ENCODE measurements at regions not wholly inside any gene's neighbourhood (a gene's known extent, or its start where the extent isn't known, plus 50 kb on each side); places are given as distances from the start of the nearest gene placed in this dataset.

DNA sequence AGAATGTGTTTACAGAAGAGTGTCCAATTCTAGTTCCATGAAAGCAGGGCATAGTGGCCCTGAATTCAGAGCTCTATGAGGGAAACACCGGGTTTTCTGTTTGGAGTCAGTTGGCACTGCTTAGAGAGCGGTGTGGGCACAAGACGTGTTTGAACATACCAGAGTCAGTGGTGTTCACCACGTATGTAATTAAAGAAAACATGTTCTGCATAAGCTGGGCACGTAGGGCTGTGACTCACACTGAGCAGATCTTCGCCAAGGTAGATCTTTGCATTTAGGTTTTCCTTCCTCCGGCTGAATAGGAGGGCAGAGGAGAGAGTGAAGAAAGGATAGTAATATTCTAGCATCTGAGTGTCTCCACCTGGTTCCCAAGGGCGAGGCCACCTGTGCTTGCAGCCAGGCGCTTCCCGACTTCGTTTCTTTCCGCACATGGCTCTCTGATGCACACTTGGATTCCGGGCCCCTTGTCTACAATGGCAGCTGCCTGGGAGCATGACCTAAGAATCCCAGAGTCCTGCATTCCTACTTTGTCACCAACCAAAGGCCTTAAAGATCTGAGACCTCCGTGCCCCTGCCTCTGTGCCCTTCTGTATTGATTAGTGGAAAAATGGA, 136.2 kb downstream of the ERMARD start:
- DNase-seq (ENCODE audit: low spot score): no peak

DNA sequence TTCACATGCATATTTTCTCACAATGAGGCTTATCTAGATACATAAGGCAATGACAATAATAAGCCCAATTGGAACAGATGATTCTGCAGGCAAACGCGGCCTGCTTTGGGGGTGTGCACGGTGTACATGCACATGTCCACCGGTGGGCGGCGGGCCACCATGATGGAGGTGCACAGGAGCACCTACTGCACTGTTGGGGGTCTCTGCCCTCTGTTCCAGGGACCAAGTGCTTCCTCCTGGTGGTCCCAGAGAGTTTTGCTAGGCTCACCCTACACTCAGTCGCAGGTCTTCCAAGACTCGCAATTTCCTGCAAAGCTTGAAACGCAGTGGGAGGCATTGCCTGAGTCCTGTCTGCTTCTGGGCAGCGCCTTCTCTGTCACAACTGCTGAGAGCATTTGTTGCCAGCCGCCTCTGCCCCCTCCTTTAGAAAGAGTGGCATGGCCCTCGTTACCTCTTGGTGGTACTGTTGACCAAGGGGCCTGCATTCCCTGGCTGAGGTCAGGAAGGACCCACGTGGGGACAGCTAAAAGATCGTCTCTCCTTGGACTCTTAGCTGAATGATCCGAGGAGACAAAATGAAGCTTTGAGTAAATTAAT, 135.3 kb downstream of the ERMARD start:
- no peak for DNase-seq (ENCODE audit: low spot score)

DNA sequence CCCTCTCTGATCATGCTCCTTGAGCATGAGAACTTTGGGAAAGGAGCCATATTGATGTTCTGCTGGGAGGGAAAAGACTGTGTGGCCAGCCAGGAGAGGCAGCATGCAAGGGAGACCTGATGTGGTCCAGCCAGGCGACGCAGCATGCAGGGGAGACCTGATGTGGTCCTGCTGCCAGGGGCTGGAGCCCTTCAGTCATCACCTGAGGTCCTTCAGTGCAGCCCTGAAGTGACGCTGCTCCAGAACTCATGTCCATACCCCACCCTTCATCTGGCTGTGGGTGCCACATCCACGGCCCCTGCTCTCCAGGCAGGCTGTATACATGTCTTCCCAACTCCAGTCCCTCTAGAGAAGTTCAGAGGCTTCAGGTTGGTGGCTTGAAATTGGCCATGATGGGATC, 134.4 kb downstream of the ERMARD start:
- DNase-seq (ENCODE audit: low spot score): no peak

DNA sequence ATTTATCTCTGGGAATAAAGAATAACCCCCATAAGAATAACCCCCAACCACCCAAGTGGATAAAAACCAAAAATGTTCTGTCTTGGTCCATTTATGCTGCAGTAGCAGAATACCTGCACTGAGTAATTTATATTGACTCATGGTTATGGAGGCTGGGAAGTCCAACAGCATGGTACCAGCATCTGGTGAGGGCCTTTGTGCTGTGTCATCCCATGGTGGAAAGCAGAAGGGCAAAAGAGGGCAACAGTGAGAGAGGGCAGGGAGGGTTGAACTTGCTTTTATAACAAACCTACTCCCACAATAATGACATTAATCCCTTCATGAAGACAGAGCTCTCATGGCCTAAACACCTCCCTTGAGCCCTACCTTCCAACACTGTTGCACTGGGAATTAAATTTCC, 133.7 kb downstream of the ERMARD start:
- DNase-seq (ENCODE audit: low spot score): no peak

DNA sequence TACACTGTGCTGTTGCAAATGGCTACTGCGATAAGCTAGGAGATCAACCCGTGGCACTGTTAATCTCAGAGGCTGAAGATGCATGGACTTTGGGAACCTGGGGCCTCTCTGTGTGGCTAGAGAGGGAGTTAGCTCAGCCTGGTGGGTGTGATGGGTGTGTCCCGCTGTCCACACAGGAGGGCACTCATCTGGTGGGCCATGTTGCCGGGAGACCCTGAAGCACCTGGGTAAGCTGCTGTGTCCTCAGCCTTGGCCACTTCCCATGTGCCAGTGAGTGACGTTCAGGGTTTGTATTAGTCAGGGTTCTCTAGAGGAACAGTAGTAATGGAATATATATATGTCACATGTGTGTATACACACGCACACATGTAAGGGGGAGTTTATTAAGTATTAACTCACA, 132.7 kb downstream of the ERMARD start:
- DNase-seq (ENCODE audit: low spot score): no peak

DNA sequence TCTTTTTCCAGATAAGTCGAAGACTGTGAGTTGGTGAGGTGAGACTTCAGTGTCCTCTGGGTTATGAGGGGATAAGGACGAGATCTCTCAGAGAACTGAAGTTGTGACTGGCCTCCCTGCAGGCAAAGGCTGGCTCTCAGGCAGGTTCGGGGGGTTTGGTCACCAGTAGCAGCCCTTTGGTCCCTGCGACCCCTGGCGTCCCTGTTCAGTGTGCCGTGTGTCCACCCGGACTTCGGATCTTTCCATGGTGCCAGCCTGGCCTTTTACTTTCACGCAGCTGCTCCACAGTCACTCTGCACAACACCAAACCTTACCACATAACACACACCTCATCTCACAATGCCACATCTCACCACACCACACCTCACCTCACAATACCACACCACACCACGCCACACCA, 131.9 kb downstream of the ERMARD start:
- no peak for DNase-seq (ENCODE audit: low spot score)

DNA sequence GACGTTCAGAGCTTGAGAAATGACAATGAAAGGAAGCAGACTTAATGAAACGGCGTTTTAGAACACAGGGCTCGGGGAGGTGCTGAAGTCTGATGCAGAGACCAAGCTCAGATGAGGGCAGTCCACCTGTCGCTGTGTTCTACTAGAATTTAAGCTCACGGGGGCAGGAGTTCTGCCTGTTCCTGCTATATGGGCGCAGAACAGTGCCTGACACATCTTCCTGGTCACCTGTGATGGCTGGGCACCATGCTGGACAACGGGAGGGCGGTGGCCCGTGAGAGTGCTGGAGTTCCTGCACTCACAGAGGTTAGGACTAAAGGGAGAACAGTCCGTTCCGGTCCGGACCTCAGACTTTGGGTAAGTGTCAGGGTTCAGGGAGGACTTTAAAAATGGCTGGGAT, 130.6 kb downstream of the ERMARD start:
- no peak for DNase-seq (ENCODE audit: low spot score)

DNA sequence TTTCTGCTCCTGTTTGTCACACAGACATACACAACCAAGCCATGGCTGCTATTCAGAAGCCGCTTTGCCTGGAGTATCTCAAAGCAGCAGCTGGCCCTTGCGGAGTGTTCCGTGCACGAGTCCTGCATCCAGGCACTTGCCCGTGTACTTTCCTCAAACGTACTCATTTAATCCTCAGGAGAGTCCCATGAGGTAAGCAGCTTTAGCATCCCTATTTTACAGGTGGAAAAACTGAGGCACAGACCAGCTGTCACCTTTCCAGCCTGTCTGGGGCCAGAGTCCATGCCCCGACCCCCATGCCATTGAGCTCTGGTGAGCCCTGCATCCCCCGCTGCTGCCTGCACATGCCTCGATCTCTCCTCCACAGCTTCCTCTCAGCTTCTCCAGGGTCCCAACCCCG, 130.0 kb downstream of the ERMARD start:
- no peak for DNase-seq (ENCODE audit: low spot score)

DNA sequence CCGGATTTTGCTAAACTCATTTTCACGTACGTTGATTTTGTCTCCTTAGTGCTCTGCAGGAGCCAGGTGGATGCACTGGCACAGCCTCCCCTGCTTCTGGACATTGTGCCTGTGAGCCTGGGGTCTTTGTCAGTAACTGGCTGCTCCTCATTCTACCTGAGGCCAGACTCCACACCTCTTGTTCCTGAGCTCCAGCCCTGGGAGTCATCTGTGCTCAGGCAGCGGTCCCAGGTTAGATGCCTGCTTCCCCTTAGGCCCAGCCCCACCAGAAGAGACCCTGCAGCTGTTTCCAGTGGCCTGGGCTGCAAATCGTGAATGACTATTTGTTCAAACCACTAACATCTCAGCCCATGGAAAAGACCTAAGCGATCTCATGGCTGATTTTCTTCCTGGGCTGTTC, 129.1 kb downstream of the ERMARD start:
- DNase-seq (ENCODE audit: low spot score): no peak

DNA sequence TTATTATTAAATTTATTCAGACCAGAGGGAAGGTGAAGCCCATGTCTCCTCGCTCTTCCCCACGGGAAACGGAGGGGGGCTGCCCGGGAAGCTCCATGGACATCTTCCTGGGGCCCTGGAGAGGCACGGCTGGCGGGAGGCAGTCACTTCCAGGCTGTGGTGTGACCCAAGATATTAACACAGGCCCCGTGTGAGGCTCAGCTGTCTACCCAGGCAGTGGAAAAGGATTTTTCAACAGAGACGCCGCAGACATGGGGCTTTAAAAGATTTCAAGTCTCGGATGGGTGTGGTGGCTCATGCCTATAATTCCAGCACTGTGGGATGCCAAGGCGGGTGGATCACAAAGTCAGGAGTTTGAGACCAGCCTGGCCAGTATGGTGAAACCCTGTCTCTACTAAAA, 117.9 kb downstream of the ERMARD start:
- DNase-seq (ENCODE audit: low spot score): no peak

DNA sequence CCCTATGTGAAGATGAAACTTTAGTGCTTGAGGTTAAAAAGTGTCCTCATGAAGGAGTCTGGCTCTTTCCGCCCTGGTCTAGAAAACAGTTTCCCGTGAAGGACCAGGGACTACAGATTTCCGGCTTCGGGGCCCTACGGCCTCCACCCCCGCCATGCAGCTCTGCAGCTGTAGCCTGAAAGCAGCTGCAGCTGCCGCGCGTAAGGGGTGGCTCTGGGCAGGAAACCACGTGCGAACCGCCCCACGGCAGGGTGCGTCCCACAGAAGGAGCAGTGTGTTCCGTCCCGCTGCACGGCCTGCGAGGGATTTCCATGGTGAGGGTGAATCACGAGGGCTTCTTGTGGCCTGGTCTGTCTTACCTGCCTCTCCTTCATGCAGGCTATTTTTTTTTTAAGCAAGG, 117.0 kb downstream of the ERMARD start:
- no peak for DNase-seq (ENCODE audit: low spot score)

DNA sequence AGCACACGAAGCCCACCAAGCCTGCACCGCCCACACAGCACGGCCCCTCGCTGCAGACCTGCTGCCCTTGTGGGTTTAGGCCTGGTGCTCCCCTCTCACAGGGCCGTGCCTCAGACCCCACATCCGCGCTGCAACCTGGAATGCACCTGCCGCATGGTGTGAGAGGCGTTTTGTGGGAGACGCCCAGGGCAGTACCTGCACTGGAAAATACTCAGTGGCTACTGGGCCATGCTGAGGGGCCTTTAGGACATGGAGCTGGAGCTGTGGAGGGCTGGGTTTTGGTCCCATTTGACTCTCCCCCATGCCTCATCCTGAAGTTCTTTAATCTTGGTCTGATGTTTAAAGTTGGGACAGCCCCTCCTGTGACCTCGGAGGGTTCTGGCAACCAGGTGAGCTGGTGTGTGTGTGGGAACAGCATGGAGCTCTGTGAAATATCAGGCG, 116.3 kb downstream of the ERMARD start:
- no peak for DNase-seq (ENCODE audit: low spot score)

DNA sequence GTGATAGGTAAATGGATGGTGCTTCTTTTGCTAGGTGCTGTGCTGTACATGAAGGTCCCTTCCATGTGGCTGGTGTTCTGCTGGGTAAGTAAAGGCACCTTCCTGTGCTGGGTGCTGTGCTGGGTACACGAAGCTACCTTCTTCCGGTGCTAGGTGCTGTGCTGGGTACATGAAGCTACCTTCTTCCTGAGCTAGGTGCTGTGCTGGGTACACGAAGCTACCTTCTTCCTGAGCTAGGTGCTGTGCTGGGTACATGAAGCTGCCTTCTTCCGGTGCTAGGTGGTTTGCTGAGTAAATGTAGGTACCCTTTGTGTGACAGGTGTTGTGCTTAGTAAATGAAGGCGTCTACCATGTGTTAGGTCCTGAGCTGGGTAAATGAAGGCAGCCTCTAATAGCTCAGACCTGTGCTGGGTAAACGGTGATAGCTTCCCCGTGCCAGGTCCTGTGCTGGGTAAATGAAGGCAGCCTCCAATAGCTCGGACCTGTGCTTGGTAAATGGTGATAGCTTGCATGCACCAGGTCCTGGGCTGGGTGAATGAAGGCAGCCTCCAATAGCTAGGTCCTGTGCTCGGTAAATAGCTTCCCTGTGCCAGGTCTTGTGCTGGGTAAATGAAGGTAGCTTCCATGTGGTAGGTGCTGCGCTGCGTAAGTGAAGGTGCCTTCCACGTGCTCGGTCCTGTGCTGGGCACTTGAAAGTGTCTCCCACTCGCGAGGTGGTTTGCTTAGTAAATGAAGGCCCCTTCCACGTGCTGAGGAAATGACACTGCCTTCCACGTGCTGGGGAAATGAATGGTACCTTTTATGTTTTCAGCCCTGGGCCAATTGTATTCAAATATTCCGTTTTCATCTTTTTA, 115.5 kb downstream of the ERMARD start:
- no peak for DNase-seq (ENCODE audit: low spot score)

DNA sequence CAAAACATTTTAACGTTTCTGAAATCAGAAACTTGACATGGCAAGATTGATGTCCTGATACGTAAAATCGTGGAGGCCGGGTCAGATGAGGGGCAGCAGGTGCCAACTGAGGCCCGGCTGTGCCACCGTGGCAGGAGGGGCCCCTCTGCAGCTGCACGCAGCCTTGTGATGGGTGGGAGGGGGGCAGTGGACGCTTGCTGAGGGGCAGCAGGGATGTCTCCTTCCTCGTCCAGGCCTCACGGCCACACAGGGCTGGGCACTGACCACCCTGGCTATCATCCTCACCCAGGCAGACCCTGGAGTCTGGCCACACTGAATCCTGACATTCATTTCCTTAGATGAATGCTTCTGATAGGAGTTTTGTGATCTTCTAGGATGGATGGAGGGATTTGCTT, 114.7 kb downstream of the ERMARD start:
- DNase-seq (ENCODE audit: low spot score): no peak

DNA sequence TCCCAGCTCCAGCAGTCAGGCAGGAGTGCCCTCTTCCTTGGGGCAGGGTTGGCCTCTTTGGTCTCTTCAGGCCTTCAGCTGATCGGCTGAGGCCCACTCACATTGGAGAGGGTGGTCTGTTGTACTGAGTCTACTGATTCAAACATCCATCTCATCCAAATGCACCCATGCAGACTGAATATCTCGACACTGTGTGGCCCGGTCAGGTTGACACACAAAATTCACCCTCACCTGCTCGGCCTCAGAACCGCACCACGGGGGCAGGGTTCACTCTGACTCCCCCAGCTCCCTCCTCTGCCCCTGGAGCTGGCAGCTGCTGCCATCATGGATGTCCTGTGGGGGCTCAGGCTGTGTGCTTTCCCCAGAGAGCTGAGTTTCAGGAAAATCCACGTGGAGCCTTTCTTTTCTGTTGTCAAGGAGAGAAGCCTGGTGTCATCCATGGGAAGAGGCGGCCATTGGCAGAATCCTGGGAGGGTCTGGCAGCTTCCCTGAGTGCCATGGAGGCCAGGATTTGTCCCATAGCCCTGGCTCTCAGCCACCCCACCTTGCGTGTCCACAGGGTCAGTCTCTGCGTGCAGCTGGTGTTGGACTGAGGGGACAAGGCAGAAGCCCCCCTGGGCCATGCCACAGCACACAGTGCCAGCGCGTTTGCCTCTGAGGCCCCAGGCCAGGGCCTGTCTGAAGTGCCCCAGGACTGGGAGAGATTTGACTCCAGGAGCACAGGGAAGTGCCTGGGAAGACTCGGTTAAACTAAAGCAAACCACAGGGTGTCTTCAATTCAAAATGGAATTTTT, 114.1 kb downstream of the ERMARD start:
- no peak for DNase-seq (ENCODE audit: low spot score)

DNA sequence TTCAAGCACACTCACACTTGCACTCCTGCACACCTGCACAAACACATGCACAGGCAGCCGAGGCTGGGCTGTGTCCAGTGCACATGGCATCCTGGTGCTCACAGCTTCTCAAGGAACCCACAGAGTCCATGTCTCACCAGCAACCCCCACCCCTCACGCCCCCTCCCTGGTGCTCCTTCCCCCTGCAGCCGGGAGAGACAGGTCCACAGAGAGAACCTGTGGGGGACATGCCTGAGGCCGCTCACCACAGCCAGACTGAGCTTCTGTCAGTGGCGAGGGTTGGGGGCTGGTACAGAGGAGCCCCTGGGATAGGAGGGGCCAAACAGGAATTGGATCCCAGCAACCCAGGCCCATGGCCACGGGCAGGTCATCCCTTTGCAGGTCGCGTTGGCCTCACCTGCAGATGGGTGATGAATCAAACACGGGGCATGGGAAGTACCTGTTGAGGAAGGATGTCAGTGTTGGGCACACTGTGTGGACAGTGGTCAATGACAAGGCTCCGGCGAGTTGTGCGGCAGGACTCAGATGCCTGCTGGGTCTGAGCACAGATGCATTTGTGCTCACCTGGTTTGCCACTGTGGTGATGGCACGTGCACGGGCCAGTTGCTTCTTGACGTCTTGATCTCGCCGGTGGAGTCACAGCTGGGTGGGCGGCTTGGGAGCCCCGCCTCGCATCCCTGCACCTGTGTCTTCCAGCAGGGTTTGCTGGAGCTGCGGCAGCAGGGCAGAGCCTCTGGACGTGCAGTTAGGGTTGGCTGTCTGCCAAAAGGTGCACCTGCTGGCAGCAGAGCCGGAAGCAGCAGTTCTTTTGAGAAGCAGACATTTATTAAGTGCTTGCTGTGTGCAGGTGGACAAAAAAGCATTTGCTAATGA, 113.0 kb downstream of the ERMARD start:
- no peak for DNase-seq (ENCODE audit: low spot score)

DNA sequence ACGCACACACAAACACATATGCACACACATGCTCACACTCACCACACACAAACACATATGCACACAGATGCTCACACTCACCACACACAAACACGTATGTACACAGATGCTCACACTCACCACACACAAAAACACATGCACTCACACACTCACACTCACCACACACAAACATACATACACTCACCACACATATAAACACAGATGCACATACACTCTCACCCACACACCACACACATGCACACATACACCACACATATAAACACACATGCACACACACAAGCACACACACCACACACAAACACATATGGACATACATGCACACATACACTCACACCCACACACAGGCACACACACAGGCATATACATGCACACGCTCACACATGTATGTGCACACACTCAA, 112.3 kb downstream of the ERMARD start:
- DNase-seq (ENCODE audit: low spot score): no peak

DNA sequence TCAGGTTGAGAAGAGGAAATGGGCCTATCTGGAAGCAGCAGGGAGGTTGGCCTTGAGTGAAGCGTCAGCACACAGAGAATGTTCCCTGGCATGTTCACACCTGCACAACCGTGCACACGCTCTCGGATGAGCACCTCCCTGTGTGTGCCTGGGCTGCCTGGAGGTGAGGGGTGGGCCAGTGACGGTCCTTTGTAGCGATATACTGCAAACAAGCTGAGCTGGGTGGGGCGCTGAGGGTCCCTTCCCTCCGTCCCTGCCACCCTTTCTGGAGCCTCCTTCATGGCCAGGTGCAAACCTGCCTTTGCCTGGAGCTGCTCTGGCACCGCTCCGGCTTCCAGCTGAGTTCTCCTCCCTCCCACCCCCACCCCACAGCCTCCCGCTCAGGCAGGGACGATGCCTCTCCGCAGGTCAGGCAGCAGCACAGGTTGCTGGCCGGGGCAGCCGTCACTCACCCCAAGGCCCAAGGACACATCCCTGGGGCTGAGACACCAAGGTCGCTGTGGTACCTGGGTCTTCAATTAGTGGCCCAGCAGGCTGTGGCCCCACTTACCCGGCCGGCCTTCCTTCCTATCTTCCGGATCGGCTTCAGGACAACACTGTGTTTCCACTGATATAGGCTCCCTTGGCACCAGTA, 111.6 kb downstream of the ERMARD start:
- DNase-seq (ENCODE audit: low spot score): no peak

DNA sequence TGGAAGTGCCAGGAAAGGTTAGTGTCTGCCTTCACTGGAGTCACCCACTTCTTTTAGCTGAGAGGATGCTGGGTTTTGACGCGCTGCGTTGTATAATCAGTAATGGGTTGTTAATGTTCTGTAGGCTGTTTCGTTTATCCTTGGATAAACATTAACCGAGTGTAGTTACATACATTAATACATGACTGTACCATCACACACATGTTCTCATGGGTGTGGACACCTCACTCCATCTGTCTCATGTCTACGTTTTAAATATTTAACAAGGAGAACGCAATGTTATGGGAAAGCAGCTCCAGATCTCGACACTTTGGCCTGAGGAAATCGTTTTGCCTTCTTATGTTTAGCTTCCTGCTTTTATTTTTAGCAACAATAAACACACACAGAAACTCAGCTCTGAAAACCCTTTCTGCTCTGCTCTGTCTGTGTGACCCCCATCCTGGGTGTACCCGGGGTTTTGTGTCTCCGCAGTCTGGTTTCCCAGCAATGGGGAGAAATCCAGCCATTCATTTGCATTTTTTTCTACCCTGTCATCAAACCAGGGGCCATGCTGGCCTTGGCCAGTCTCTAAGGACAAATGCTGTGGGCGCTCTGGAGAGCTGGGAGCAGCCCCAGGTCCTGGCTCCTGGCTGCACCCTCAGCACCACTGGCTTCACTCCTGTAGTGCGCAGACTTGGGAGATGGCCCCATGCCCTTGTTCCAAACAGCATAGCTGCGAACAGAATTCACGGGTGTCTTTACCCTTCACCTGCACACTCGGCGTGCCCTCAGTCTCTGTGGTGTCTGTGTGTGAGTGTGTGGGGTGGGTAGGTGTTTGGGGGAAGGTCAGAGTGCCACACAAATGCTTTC, 110.8 kb downstream of the ERMARD start:
- DNase-seq (ENCODE audit: low spot score): no peak

DNA sequence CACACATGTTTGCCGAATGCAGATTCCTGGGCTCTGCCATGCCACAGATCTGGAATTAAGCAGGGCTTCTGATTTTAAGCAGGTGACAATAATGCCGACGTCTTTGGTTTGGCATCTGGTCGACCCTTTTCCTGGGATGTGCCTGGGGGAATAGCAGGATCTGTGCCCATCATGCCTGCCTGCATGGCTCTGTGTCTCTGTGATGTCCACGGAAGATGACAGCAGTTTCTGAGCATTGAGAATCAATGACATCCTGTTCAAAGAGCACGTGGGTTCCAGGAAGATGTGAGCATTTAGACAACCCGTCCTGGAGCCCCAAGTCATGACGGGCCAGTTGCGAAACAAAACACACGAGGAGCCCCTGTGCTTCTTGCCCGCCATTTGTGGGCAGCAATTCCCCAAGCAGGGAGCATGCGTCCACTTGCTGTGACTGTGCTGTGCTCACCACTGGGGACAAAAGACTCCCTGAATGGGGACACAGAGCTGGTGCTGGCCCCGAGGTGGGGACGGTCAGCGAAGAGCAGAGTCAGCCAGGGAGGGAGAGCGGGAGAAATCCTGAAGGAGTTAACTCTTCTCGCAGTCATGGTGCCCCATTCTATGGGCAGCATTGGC, 110.1 kb downstream of the ERMARD start:
- no peak for DNase-seq (ENCODE audit: low spot score)

Measured in hematopoietic multipotent progenitor cell treated with erythropoietin and hydrocortisone succinate and interleukin-3 and kit ligand, for 17 days (in vitro differentiated cells).